HepG2 (cell line): ENCODE measurements at regions not wholly inside any gene's neighbourhood (a gene's known extent, or its start where the extent isn't known, plus 50 kb on each side); places are given as distances from the start of the nearest gene placed in this dataset.

ENCODE experiments used
- ATAC-seq: fragments of 200-7000 bp; cut with Tn5 transposase; 3 replicates; pipeline ENCODE4 v1.9.1; 2020; ENCODE audit warnings: mild to moderate bottlenecking, moderate library complexity
- BruUV-seq: library from RNA; stranded (reverse); fragments of 400-500 nt; replicated peaks from 2 replicates; lab custom pipeline; 2021; lab: Mats Ljungman, UMichigan
- CTCF ChIA-PET: fragments of 300-600 bp; formaldehyde crosslinking; extraction: SDS; loops from one replicate; lab custom pipeline; 2021; ENCODE audit warnings: low total read pairs, inconsistent platforms, low intra/inter-chr PET ratio; lab: Yijun Ruan, JAX
- POLR2A ChIA-PET: fragments of 350-600 bp; sonication (Branson Sonifier 250); formaldehyde crosslinking; loops from one replicate; lab custom pipeline; 2020; ENCODE audit warnings: antibody characterized with exemption, inconsistent platforms; lab: Yijun Ruan, JAX
- DNase-seq: peaks from one replicate; pipeline ENCODE4 v3.0.0-alpha.2; 2015; ENCODE audit warnings: low spot score
- FAIRE-seq: peaks from 3 replicates; lab custom pipeline; 2011; peaks lifted over from hg19 to GRCh38; lab: Jason Lieb, UNC
- H2AFZ ChIP-seq: one replicate; pipeline ENCODE4 v1.6.1; 2011; ENCODE audit warnings: low read length, inconsistent platforms
- H3K27ac ChIP-seq: fragments of 300-600 bp; 3 replicates; pipeline ENCODE4 v1.8.0; 2011; ENCODE audit warnings: mixed run types, mild to moderate bottlenecking, mixed read lengths, low read length, inconsistent platforms; ENCODE audit not compliant: insufficient read depth; ENCODE audit errors: extremely low read length
- H3K27me3 ChIP-seq, 2 experiments: fragments of 200-600 bp in 1 of 2; 2 replicates in 1 of 2; 3 replicates in 1 of 2; pipeline versions ENCODE4 v1.6.0 to v1.8.0; 2011; ENCODE audit warnings: low read length in 2 of 2, mild to moderate bottlenecking in 2 of 2, moderate library complexity in 2 of 2, inconsistent platforms in 1 of 2; ENCODE audit not compliant: insufficient read depth in 2 of 2, control insufficient read depth in 1 of 2
- H3K36me3 ChIP-seq, 2 experiments: fragments of 200-600 bp in 1 of 2; replicated peaks in 1 of 2; 2 replicates in 1 of 2; 3 replicates in 1 of 2; pipeline versions ENCODE4 v1.5.1 to v1.8.0; 2011; ENCODE audit warnings: low read length in 2 of 2, inconsistent platforms in 1 of 2; ENCODE audit not compliant: insufficient read depth in 2 of 2, control insufficient read depth in 1 of 2
- H3K4me1 ChIP-seq: 2 replicates; pipeline ENCODE4 v1.5.1; 2012; ENCODE audit warnings: low read length, inconsistent platforms; ENCODE audit not compliant: insufficient read depth
- H3K4me2 ChIP-seq: 2 replicates; pipeline ENCODE4 v1.6.0; 2011; ENCODE audit warnings: low read depth, low read length, inconsistent platforms
- H3K4me3 ChIP-seq, 3 experiments: fragments of 200-600 bp in 1 of 3; sonication (generic), shearing (Covaris generic) in 1 of 3; replicated peaks in 1 of 3; 2 replicates each; pipeline ENCODE4 v1.5.1; 2011 to 2016; ENCODE audit warnings: low read length in 3 of 3, inconsistent platforms in 2 of 3, low read depth in 2 of 3, mild to moderate bottlenecking in 2 of 3, control low read depth in 1 of 3, mixed read lengths in 1 of 3; ENCODE audit not compliant: insufficient read depth in 1 of 3
- H3K79me2 ChIP-seq: one replicate; pipeline ENCODE4 v1.6.1; 2011; ENCODE audit warnings: low read length, inconsistent platforms; ENCODE audit not compliant: insufficient read depth
- H3K9ac ChIP-seq: 2 replicates; pipeline ENCODE4 v1.6.0; 2011; ENCODE audit warnings: mild to moderate bottlenecking, low read depth, low read length, inconsistent platforms; ENCODE audit not compliant: insufficient read depth
- H3K9me3 ChIP-seq: 2 replicates; pipeline ENCODE4 v1.5.1; 2012; ENCODE audit warnings: mild to moderate bottlenecking, low read length
- H4K20me1 ChIP-seq: 2 replicates; pipeline ENCODE4 v1.6.0; 2011; ENCODE audit warnings: inconsistent platforms, mild to moderate bottlenecking, low read length, moderate library complexity; ENCODE audit not compliant: insufficient read depth
- AHR ChIP-seq: IDR thresholded peaks from 2 replicates; pipeline ENCODE4 v1.6.1; 2018; ENCODE audit warnings: missing genetic modification reagents, missing compliant biosample characterization
- ARID3A ChIP-seq: IDR thresholded peaks from 2 replicates; pipeline ENCODE4 v1.6.1; 2012; ENCODE audit warnings: low read depth, low read length, improper control_type of control experiment
- ATRX ChIP-seq: sonication (generic); formaldehyde crosslinking; IDR thresholded peaks from 2 replicates; pipeline ENCODE4 v1.4.0; 2020; ENCODE audit warnings: missing genetic modification reagents, borderline replicate concordance
- EHMT2 ChIP-seq: fragments of 200-600 bp; sonication (generic); IDR thresholded peaks from 2 replicates; pipeline ENCODE4 v1.7.0; 2017; ENCODE audit warnings: antibody characterized with exemption, low read depth, low read length, borderline replicate concordance
- FOXA1 ChIP-seq, 2 experiments: fragments of 450-650 bp in 1 of 2; sonication (generic) in 1 of 2; formaldehyde crosslinking in 1 of 2; IDR thresholded peaks; 2 replicates each; pipeline versions ENCODE4 v1.4.0 to v1.6.1; 2016 to 2020; ENCODE audit warnings: missing genetic modification reagents in 1 of 2
- HCFC1 ChIP-seq: fragments of 150-350 bp; IDR thresholded peaks from 2 replicates; pipeline ENCODE4 v1.6.1; 2014; ENCODE audit warnings: low read depth, low read length
- HOMEZ ChIP-seq: IDR thresholded peaks from 2 replicates; pipeline ENCODE4 v1.6.1; 2016; ENCODE audit warnings: low read depth
- LCORL ChIP-seq, 2 experiments: fragments of 450-650 bp in 1 of 2; sonication (generic) in 1 of 2; formaldehyde crosslinking in 1 of 2; IDR thresholded peaks; 2 replicates each; pipeline versions ENCODE4 v1.5.0 to v1.6.1; 2017 to 2020; ENCODE audit warnings: antibody characterized with exemption in 1 of 2, missing genetic modification reagents in 1 of 2
- PBX3 ChIP-seq: sonication (generic); formaldehyde crosslinking; IDR thresholded peaks from 2 replicates; pipeline ENCODE4 v1.8.1; 2023; ENCODE audit warnings: missing genetic modification reagents, inconsistent platforms, borderline replicate concordance
- PCBP1 ChIP-seq: fragments of 200-400 bp; formaldehyde crosslinking; IDR thresholded peaks from 2 replicates; pipeline ENCODE4 v1.6.1; 2017; ENCODE audit warnings: mild to moderate bottlenecking, low read depth, low read length, borderline replicate concordance
- STAT5B ChIP-seq: sonication (generic); formaldehyde crosslinking; IDR thresholded peaks from 2 replicates; pipeline ENCODE4 v1.4.0; 2020; ENCODE audit warnings: missing genetic modification reagents
- TARDBP ChIP-seq: sonication (generic); formaldehyde crosslinking; IDR thresholded peaks from 2 replicates; pipeline ENCODE4 v1.8.0; 2022; ENCODE audit warnings: mild to moderate bottlenecking, missing genetic modification reagents
- THAP8 ChIP-seq: sonication (generic); formaldehyde crosslinking; IDR thresholded peaks from 2 replicates; pipeline ENCODE4 v1.5.1; 2020; ENCODE audit warnings: missing genetic modification reagents, mild to moderate bottlenecking, borderline replicate concordance
- ZFP1 ChIP-seq: IDR thresholded peaks from 2 replicates; pipeline ENCODE4 v1.6.1; 2016
- ZNF230 ChIP-seq: sonication (generic); formaldehyde crosslinking; IDR thresholded peaks from 2 replicates; pipeline ENCODE4 v1.4.0; 2020; ENCODE audit warnings: mild to moderate bottlenecking, missing genetic modification reagents
- ZNF639 ChIP-seq: conservative IDR thresholded peaks from 2 replicates; pipeline ENCODE4 v1.6.1; 2018; ENCODE audit warnings: missing genetic modification reagents
- WGBS: methylation state at CpG from one replicate; pipeline ENCODE4 v1.1.6; 2017; ENCODE audit warnings: low lambda C conversion rate; 5-methylcytosine and 5-hydroxymethylcytosine counted together
- in situ Hi-C: cut with HindIII; loops from 2 replicates; pipeline ENCODE4 v1.10.0; 2017; ENCODE audit warnings: low pct_unique_long_range_greater_than_20kb; ENCODE audit not compliant: extremely low pct_ligation_motif_present
- intact Hi-C: fragments of 100-400 bp; cut with micrococcal nuclease; formaldehyde crosslinking; loops from one replicate; pipeline ENCODE4 v1.10.0; 2022; ENCODE audit not compliant: unreplicated experiment

- CTCF ChIA-PET, result no interaction called here
- in situ Hi-C loops, result no loop called here
- POLR2A ChIA-PET, result no interaction called here
- Histone ChIP-seq H3K36me3 (no peaks in the 10 kb centered on the region), H3K4me2 (no peak overlapping the region), H3K4me1 (no peaks in the 10 kb centered on the region), H3K79me2 (no peaks in the 10 kb centered on the region), H3K27ac (no peak overlapping the region), H3K27me3 (peaks cover 0 to 4% of the 10 kb centered on the region in 2 experiments; a peak in 1 of 5 replicates), H3K9ac (no peak overlapping the region), H3K9me3 (peaks cover 6% of the 10 kb centered on the region; the same call in 1 of the 2 replicates)
- ATAC-seq (no peak), DNase-seq (no peak)
- 46% methylated on average over 4 of the region's 4 CpGs for WGBS
- TF ChIP-seq ZNF230 (no peak), STAT5B (CRISPR knock-in tag) (no peak), PCBP1 (no peak), FOXA1 (IDR thresholded peaks at IDR 0.05) (no peak), FOXA1 (CRISPR knock-in tag; IDR thresholded peaks at IDR 0.05) (no peak), ATRX (no peak), PBX3 (no peak), LCORL (IDR thresholded peaks at IDR 0.05) (no peak), LCORL (CRISPR knock-in tag; IDR thresholded peaks at IDR 0.05) (no peak), HCFC1 (no peak), HOMEZ (CRISPR knock-in tag) (no peak), AHR (CRISPR knock-in tag) (no peak), ZFP1 (no peak), TARDBP (no peak), THAP8 (CRISPR knock-in tag) (no peak), ZNF639 (CRISPR knock-in tag) (no peak), ARID3A (no peak), EHMT2 (no peak)
- TF ChIP-seq, all 625 proteins: peak for 0
- Histone ChIP-seq H4K20me1 (no peaks in the 10 kb centered on the region), H2AFZ (no peak overlapping the region), H3K4me3 (no peak overlapping the region)
- FAIRE-seq, result no peak
- intact Hi-C loops, result no loop called here
- BruUV-seq, result no TSS peak
Measured at GRCh38 chr5:2399096-2399495, 352.4 kb downstream of the IRX2 start.
